H1 (cell line): ENCODE measurements at regions not wholly inside any gene's neighbourhood (a gene's known extent, or its start where the extent isn't known, plus 50 kb on each side); places are given as distances from the start of the nearest gene placed in this dataset.

Experiments used
- CTCF ChIA-PET: fragments of 300-600 bp; sonication (Branson Sonifier 250); formaldehyde crosslinking; loops from one replicate; lab custom pipeline; 2021; ENCODE audit not compliant: partially characterized antibody; lab: Charles Lee
- POLR2A ChIA-PET: fragments of 300-600 bp; sonication (Branson Sonifier 250); formaldehyde crosslinking; loops from one replicate; lab custom pipeline; 2021; ENCODE audit warnings: inconsistent platforms; ENCODE audit not compliant: partially characterized antibody; lab: Charles Lee
- DNase-seq, 2 experiments: peaks; one replicate each; pipeline versions ENCODE4 v3.0.0 to v3.0.0-alpha.2; 2010 to 2022; ENCODE audit warnings: low spot score in 2 of 2, low read depth in 1 of 2, mixed read lengths in 1 of 2
- FAIRE-seq: peaks from 2 replicates; lab custom pipeline; 2011; peaks lifted over from hg19 to GRCh38; lab: Jason Lieb, UNC
- H2AFZ ChIP-seq: 2 replicates; pipeline ENCODE4 v1.8.1; 2012; ENCODE audit warnings: low read length, inconsistent platforms
- H2AK5ac ChIP-seq: 2 replicates; pipeline ENCODE4 v1.6.1; 2013; ENCODE audit warnings: low read depth, low read length
- H2BK120ac ChIP-seq: replicated peaks from 2 replicates; pipeline ENCODE3; 2013; ENCODE audit warnings: low read depth, low read length, inconsistent platforms
- H2BK12ac ChIP-seq: 2 replicates; pipeline ENCODE4 v1.6.1; 2013; ENCODE audit warnings: low read depth, low read length
- H2BK15ac ChIP-seq: 2 replicates; pipeline ENCODE4 v1.6.1; 2013; ENCODE audit warnings: low read length
- H2BK20ac ChIP-seq: 2 replicates; pipeline ENCODE4 v1.6.1; 2013; ENCODE audit warnings: low read length
- H2BK5ac ChIP-seq: 2 replicates; pipeline ENCODE4 v1.6.1; 2013; ENCODE audit warnings: low read depth, low read length
- H3K14ac ChIP-seq: 2 replicates; pipeline ENCODE4 v1.6.1; 2013; ENCODE audit warnings: inconsistent platforms; ENCODE audit not compliant: insufficient read length
- H3K18ac ChIP-seq: 2 replicates; pipeline ENCODE4 v1.6.1; 2013; ENCODE audit warnings: low read length; ENCODE audit errors: extremely low read depth
- H3K23ac ChIP-seq: 2 replicates; pipeline ENCODE4 v1.6.1; 2013; ENCODE audit warnings: inconsistent platforms; ENCODE audit not compliant: insufficient read length
- H3K23me2 ChIP-seq: 2 replicates; pipeline ENCODE4 v1.6.1; 2013; ENCODE audit warnings: low read depth, low read length
- H3K27ac ChIP-seq: 2 replicates; pipeline ENCODE4 v1.6.1; 2011; ENCODE audit warnings: low read depth, low read length, inconsistent platforms
- H3K27me3 ChIP-seq, 4 experiments: replicated peaks in 1 of 4; 1 replicate in 1 of 4; 2 replicates in 3 of 4; pipeline versions ENCODE4 v1.6.1 to v1.8.1; 2011 to 2013; ENCODE audit warnings: low read length in 3 of 4, mild to moderate bottlenecking in 3 of 4, inconsistent platforms in 2 of 4, mixed read lengths in 2 of 4, moderate library complexity in 1 of 4; ENCODE audit not compliant: control insufficient read depth in 3 of 4, insufficient read depth in 3 of 4; ENCODE audit errors: extremely low read depth in 1 of 4
- H3K36me3 ChIP-seq, 4 experiments: 2 replicates each; pipeline versions ENCODE4 v1.6.1 to v1.8.1; 2011 to 2013; ENCODE audit warnings: mild to moderate bottlenecking in 4 of 4, low read length in 3 of 4, moderate library complexity in 2 of 4, control low read depth in 1 of 4, inconsistent platforms in 1 of 4; ENCODE audit not compliant: insufficient read depth in 4 of 4, control insufficient read depth in 2 of 4
- H3K4ac ChIP-seq: replicated peaks from 2 replicates; pipeline ENCODE3; 2013; ENCODE audit warnings: low read length, low read depth, mixed read lengths, inconsistent platforms; ENCODE audit not compliant: insufficient read length
- H3K4me1 ChIP-seq, 4 experiments: replicated peaks in 1 of 4; 1 replicate in 1 of 4; 2 replicates in 3 of 4; pipeline versions ENCODE4 v1.6.1 to v1.8.1; 2011 to 2013; ENCODE audit warnings: low read length in 3 of 4, inconsistent platforms in 2 of 4, mixed read lengths in 1 of 4; ENCODE audit not compliant: insufficient read depth in 4 of 4, control insufficient read depth in 3 of 4
- H3K4me2 ChIP-seq, 2 experiments: 2 replicates each; pipeline versions ENCODE4 v1.6.1 to v1.8.1; 2011 to 2013; ENCODE audit warnings: low read depth in 2 of 2, low read length in 2 of 2, control low read depth in 1 of 2, inconsistent platforms in 1 of 2, mild to moderate bottlenecking in 1 of 2; ENCODE audit not compliant: insufficient read depth in 1 of 2
- H3K4me3 ChIP-seq, 4 experiments: fragments of 200-600, 300-600 bp in 1 of 4; sonication (generic), shearing (Covaris generic), sonication (Bioruptor Twin) in 1 of 4; 2 replicates each; pipeline versions ENCODE4 v1.5.1 to v1.8.1; 2011 to 2016; ENCODE audit warnings: low read length in 4 of 4, low read depth in 3 of 4, control low read depth in 2 of 4, inconsistent platforms in 2 of 4, mild to moderate bottlenecking in 2 of 4, mixed read lengths in 1 of 4, moderate library complexity in 1 of 4; ENCODE audit not compliant: insufficient read depth in 2 of 4; ENCODE audit errors: extremely low read depth in 1 of 4
- H3K56ac ChIP-seq: replicated peaks from 2 replicates; pipeline ENCODE3; 2013; ENCODE audit warnings: low read depth, mild to moderate bottlenecking, mixed read lengths, low read length, inconsistent platforms; ENCODE audit not compliant: insufficient read length
- H3K79me1 ChIP-seq: 2 replicates; pipeline ENCODE4 v1.6.1; 2013; ENCODE audit warnings: low read depth, low read length, control low read depth
- H3K79me2 ChIP-seq, 2 experiments: 2 replicates each; pipeline versions ENCODE4 v1.6.1 to v1.8.1; 2012 to 2013; ENCODE audit warnings: low read length in 2 of 2, mild to moderate bottlenecking in 2 of 2, inconsistent platforms in 1 of 2; ENCODE audit not compliant: insufficient read depth in 2 of 2, control insufficient read depth in 1 of 2
- H3K9ac ChIP-seq, 4 experiments: replicated peaks in 1 of 4; 1 replicate in 1 of 4; 2 replicates in 3 of 4; pipeline versions ENCODE4 v1.6.1 to v1.8.1; 2011 to 2013; ENCODE audit warnings: low read depth in 3 of 4, low read length in 3 of 4, control low read depth in 2 of 4, mild to moderate bottlenecking in 2 of 4, moderate library complexity in 2 of 4, inconsistent platforms in 1 of 4; ENCODE audit errors: extremely low read depth in 1 of 4
- H3K9me3 ChIP-seq, 2 experiments: 2 replicates each; pipeline versions ENCODE4 v1.6.1 to v1.8.1; 2012 to 2013; ENCODE audit warnings: mild to moderate bottlenecking in 2 of 2, moderate library complexity in 2 of 2, control low read depth in 1 of 2, inconsistent platforms in 1 of 2, low read depth in 1 of 2, low read length in 1 of 2, mixed read lengths in 1 of 2; ENCODE audit not compliant: insufficient read depth in 2 of 2
- H4K20me1 ChIP-seq, 2 experiments: replicated peaks in 1 of 2; 2 replicates each; pipeline versions ENCODE3 to v1.8.1; 2011 to 2013; ENCODE audit warnings: inconsistent platforms in 2 of 2, low read length in 2 of 2, mild to moderate bottlenecking in 1 of 2; ENCODE audit not compliant: insufficient read depth in 2 of 2, control insufficient read depth in 1 of 2
- H4K5ac ChIP-seq: 2 replicates; pipeline ENCODE4 v1.6.1; 2013; ENCODE audit warnings: low read length, low read depth, mixed read lengths, inconsistent platforms; ENCODE audit not compliant: insufficient read length
- H4K8ac ChIP-seq: 2 replicates; pipeline ENCODE4 v1.8.0; 2013; ENCODE audit warnings: mild to moderate bottlenecking, moderate library complexity, low read length, inconsistent platforms; ENCODE audit not compliant: insufficient read depth; ENCODE audit errors: extremely low read depth
- H4K91ac ChIP-seq: replicated peaks from 2 replicates; pipeline ENCODE3; 2013; ENCODE audit warnings: low read length, mixed read lengths, inconsistent platforms; ENCODE audit not compliant: insufficient read length
- BCL11A ChIP-seq, 2 experiments: IDR thresholded peaks; one replicate each; pipeline ENCODE4 v1.6.1; 2011; ENCODE audit warnings: low read depth in 2 of 2, low read length in 2 of 2, mild to moderate bottlenecking in 2 of 2
- GTF2F1 ChIP-seq: IDR thresholded peaks from 2 replicates; pipeline ENCODE4 v1.6.1; 2012; ENCODE audit warnings: low read depth, low read length, improper control_type of control experiment, borderline replicate concordance
- MAFK ChIP-seq: IDR thresholded peaks from 2 replicates; pipeline ENCODE4 v1.6.1; 2012; ENCODE audit warnings: low read depth, mild to moderate bottlenecking, improper control_type of control experiment, low read length
- SIN3A ChIP-seq, 2 experiments: IDR thresholded peaks in 1 of 2; conservative IDR thresholded peaks in 1 of 2; 2 replicates each; pipeline ENCODE4 v1.6.1; 2011 to 2012; ENCODE audit warnings: low read length in 2 of 2, improper control_type of control experiment in 1 of 2, low read depth in 1 of 2, mild to moderate bottlenecking in 1 of 2
- SIX5 ChIP-seq: IDR thresholded peaks from 2 replicates; pipeline ENCODE4 v1.6.1; 2011; ENCODE audit warnings: mild to moderate bottlenecking, low read depth, low read length
- SRF ChIP-seq: IDR thresholded peaks from 2 replicates; pipeline ENCODE4 v1.6.1; 2011; ENCODE audit warnings: mild to moderate bottlenecking, low read depth, low read length, moderate library complexity
- TAF7 ChIP-seq: optimal IDR thresholded peaks from 2 replicates; pipeline ENCODE3; 2011; ENCODE audit warnings: low read depth, mild to moderate bottlenecking, inconsistent platforms, low read length, moderate library complexity, borderline replicate concordance
- WGBS, 2 experiments: shearing (Covaris generic) in 1 of 2; methylation state at CpG; one replicate each; pipeline versions ENCODE4 v1.1.6 to v1.1.7; 2013 to 2015; ENCODE audit warnings: low lambda C conversion rate in 2 of 2, mixed read lengths in 2 of 2, inconsistent platforms in 1 of 2, low coverage in 1 of 2, missing lambda C conversion rate in 1 of 2; ENCODE audit not compliant: insufficient replicate concordance in 2 of 2, insufficient coverage in 1 of 2, insufficient read length in 1 of 2; ENCODE audit errors: extremely low coverage in 1 of 2, missing lambda C conversion rate in 1 of 2; 5-methylcytosine and 5-hydroxymethylcytosine counted together
- TF ChIP-seq, protein P1 (sequence below): IDR thresholded peaks from 2 replicates; pipeline ENCODE4 v1.6.1; 2011; ENCODE audit warnings: low read depth, mild to moderate bottlenecking, low read length; ENCODE audit not compliant: insufficient read depth

DNA sequence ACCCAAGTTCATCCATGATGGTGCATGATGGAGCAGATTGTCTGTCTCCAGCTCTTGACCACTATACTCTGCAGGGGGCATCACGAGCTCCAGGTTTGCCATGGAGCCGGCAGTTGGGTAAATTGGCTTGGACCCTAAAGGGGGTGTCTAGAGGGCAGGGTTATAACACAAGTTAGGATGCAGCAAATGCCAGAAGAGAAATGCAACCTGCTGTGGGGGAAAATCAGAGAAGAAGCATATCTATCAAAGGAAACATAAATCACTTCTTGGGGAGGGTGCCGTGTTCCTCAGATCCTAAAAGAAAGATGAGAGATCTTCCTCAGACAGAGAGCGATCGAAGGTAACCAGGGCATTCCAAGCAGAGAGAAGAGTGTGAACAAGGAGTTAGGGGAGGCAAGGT is 334.9 kb downstream of the C12orf75 start:
- no peak for FAIRE-seq
- Histone ChIP-seq H3K18ac (no peak overlapping the region), H3K4me3 (no peak overlapping the region), H3K23ac (no peak overlapping the region), H2BK15ac (no peak overlapping the region), H3K4me2 (no peak overlapping the region), H4K20me1 (no peaks in the 10 kb centered on the region), H2BK12ac (no peak overlapping the region), H2BK120ac (no peak overlapping the region), H4K8ac (no peak overlapping the region), H2AK5ac (no peak overlapping the region), H2BK20ac (no peak overlapping the region), H3K4me1 (no peaks in the 10 kb centered on the region), H3K4ac (no peak overlapping the region), H4K91ac (no peak overlapping the region), H3K27ac (no peak overlapping the region), H3K27me3 (peaks cover 0 to 1% (median 0%) of the 10 kb centered on the region in 4 experiments; a peak in 1 of 7 replicates), H3K14ac (no peak overlapping the region), H3K9me3 (no peaks in the 10 kb centered on the region), H2AFZ (no peak overlapping the region), H3K23me2 (no peaks in the 10 kb centered on the region), H3K56ac (no peak overlapping the region), H3K79me1 (no peaks in the 10 kb centered on the region), H3K36me3 (no peaks in the 10 kb centered on the region; a peak in 1 of 8 replicates), H2BK5ac (no peak overlapping the region), H4K5ac (no peak overlapping the region), H3K9ac (no peak overlapping the region), H3K79me2 (no peaks in the 10 kb centered on the region)
- 98% methylated on average over 5 of the region's 5 CpGs; no CpG with 5 or more reads in 1 of the 2 experiments for WGBS, 2 experiments
- ChIA-PET CTCF (interaction anchor here (1.0 kb wide), 1 partner anchor 245 kb away, joined by 3 read pairs; no protein-coding TSS in a partner anchor), POLR2A (interaction anchor here (1.5 kb wide), 1 partner anchor 8 kb away, joined by 4 read pairs; no protein-coding TSS in a partner anchor)
- DNase-seq = no peak
- TF ChIP-seq SIN3A (conservative IDR thresholded peaks at IDR 0.05 in 1 of 2, IDR thresholded peaks at IDR 0.05 in 1 of 2; ENCODE audit: low read depth in 1 of 2, low read length in 2 of 2) (no peak), GTF2F1 (no peak), SRF (no peak), SIX5 (no peak), BCL11A (IDR thresholded peaks at IDR 0.05; ENCODE audit: low read depth in 2 of 2, low read length in 2 of 2) (no peak), TAF7 (no peak), MAFK (no peak)
- TF ChIP-seq, protein P1, sequence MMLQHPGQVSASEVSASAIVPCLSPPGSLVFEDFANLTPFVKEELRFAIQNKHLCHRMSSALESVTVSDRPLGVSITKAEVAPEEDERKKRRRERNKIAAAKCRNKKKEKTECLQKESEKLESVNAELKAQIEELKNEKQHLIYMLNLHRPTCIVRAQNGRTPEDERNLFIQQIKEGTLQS = no peak
